ENCODE measurements at regions not wholly inside any gene's neighbourhood (a gene's known extent, or its start where the extent isn't known, plus 50 kb on each side); places are given as distances from the start of the nearest gene placed in this dataset.

DNA sequence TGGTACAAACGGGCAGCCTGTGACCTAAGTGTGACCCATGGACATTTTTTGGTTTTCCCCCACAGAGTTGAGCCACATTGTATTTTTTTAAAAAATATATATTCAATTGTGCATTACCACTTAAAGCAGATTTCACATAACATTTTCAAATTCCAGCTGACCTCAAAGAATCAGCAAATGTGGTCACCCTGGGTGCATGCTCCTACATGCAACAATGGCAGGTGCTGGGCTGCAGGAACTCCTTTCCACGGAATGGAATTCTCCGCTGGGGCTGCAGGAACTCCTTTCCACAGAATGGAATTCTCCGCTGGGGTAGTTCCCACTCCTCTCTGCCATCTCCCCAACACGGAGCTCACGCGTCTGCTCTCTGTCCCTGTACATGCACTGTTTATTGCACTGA is 68.7 kb downstream of the MAP10 start (continued):
- TF ChIP-seq ZNF598 (CRISPR knock-in tag; IDR thresholded peaks at IDR 0.05; ENCODE audit: borderline replicate concordance), result no peak
- no peak for TF ChIP-seq ZNF441 (CRISPR knock-in tag; IDR thresholded peaks at IDR 0.05; ENCODE audit: borderline replicate concordance)
- no peak for TF ChIP-seq ZFP37 (CRISPR knock-in tag; IDR thresholded peaks at IDR 0.05; ENCODE audit: borderline replicate concordance)
- TF ChIP-seq NFYB (CRISPR knock-in tag; IDR thresholded peaks at IDR 0.05), result no peak
- no peak for TF ChIP-seq HNRNPUL1 (IDR thresholded peaks at IDR 0.05; ENCODE audit: low read depth, low read length)
- TF ChIP-seq POLR2A (IDR thresholded peaks at IDR 0.05; ENCODE audit: insufficient read depth in 1 of 2, low read depth in 2 of 2, low read length in 2 of 2), result no peak
- TF ChIP-seq, protein P1, sequence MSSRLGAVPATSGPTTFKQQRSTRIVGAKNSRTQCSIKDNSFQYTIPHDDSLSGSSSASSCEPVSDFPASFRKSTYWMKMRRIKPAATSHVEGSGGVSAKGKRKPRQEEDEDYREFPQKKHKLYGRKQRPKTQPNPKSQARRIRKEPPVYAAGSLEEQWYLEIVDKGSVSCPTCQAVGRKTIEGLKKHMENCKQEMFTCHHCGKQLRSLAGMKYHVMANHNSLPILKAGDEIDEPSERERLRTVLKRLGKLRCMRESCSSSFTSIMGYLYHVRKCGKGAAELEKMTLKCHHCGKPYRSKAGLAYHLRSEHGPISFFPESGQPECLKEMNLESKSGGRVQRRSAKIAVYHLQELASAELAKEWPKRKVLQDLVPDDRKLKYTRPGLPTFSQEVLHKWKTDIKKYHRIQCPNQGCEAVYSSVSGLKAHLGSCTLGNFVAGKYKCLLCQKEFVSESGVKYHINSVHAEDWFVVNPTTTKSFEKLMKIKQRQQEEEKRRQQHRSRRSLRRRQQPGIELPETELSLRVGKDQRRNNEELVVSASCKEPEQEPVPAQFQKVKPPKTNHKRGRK (CRISPR knock-in tag; IDR thresholded peaks at IDR 0.05), result no peak
- no peak for TF ChIP-seq SMAD9 (CRISPR knock-in tag; IDR thresholded peaks at IDR 0.05)

GRCh38 chr1:232875536-232875935 is 70.3 kb downstream of the MAP10 start:
- 16% methylated on average over 5 of the region's 5 CpGs for WGBS (ENCODE audit: low lambda C conversion rate)
- FAIRE-seq, result no peak
- Histone ChIP-seq H2AFZ (ENCODE audit: low read length) (no peak overlapping the region), H3K4me2 (ENCODE audit: low read depth, low read length) (no peak overlapping the region), H3K36me3 (replicated peaks in 1 of 2; ENCODE audit: control insufficient read depth in 1 of 2, insufficient read depth in 2 of 2, low read length in 2 of 2) (no peaks in the 10 kb centered on the region), H3K9ac (ENCODE audit: insufficient read depth, low read depth, low read length) (no peak overlapping the region), H3K4me3 (replicated peaks in 1 of 3; ENCODE audit: insufficient read depth in 1 of 3, low read depth in 2 of 3, low read length in 3 of 3) (no peak overlapping the region), H3K27me3 (ENCODE audit: control insufficient read depth in 1 of 2, insufficient read depth in 2 of 2, low read length in 2 of 2) (peaks cover 0 to 3% of the 10 kb centered on the region in 2 experiments; a peak in 2 of 5 replicates), H3K79me2 (ENCODE audit: insufficient read depth, low read length) (no peaks in the 10 kb centered on the region), H3K27ac (ENCODE audit: extremely low read length, insufficient read depth, low read length) (no peak overlapping the region), H3K9me3 (ENCODE audit: low read length) (no peaks in the 10 kb centered on the region), H4K20me1 (ENCODE audit: insufficient read depth, low read length) (no peaks in the 10 kb centered on the region), H3K4me1 (ENCODE audit: insufficient read depth, low read length) (no peaks in the 10 kb centered on the region)
- intact Hi-C loops (cut with micrococcal nuclease; ENCODE audit: unreplicated experiment), result no loop called here
- in situ Hi-C loops (cut with HindIII; ENCODE audit: extremely low pct_ligation_motif_present, low pct_unique_long_range_greater_than_20kb), result no loop called here
- ChIA-PET POLR2A (no interaction called here), CTCF (ENCODE audit: low intra/inter-chr PET ratio, low total read pairs) (no interaction called here)
- ATAC-seq, result no peak
- no peak for DNase-seq (ENCODE audit: low spot score)
- TF ChIP-seq NFATC3 (CRISPR knock-in tag; IDR thresholded peaks at IDR 0.05) (no peak), ASH2L (IDR thresholded peaks at IDR 0.05; ENCODE audit: insufficient read length, low read depth, low read length) (no peak), SCMH1 (CRISPR knock-in tag; IDR thresholded peaks at IDR 0.05; ENCODE audit: borderline replicate concordance) (no peak), ZNF101 (CRISPR knock-in tag; IDR thresholded peaks at IDR 0.05; ENCODE audit: borderline replicate concordance, low read depth) (no peak), STAG1 (CRISPR knock-in tag; IDR thresholded peaks at IDR 0.05) (no peak), ZFP62 (CRISPR knock-in tag; IDR thresholded peaks at IDR 0.05) (no peak), MAX (IDR thresholded peaks at IDR 0.05) (no peak), MYPOP (CRISPR knock-in tag; IDR thresholded peaks at IDR 0.05) (no peak), KAT8 (CRISPR knock-in tag; IDR thresholded peaks at IDR 0.05) (no peak), ZNF17 (CRISPR knock-in tag; IDR thresholded peaks at IDR 0.05) (no peak)
- BruUV-seq (replicated peaks), result no TSS peak
